Spleen (tissue), 7 donors: ENCODE measurements at regions not wholly inside any gene's neighbourhood (a gene's known extent, or its start where the extent isn't known, plus 50 kb on each side); places are given as distances from the start of the nearest gene placed in this dataset.
"Not testable (repeated sequence)": the region's sequence is repeated elsewhere in the genome, so short reads cannot be mapped to it uniquely, and the experiment has no call there.

Experiments used
- POLR2A ChIP-seq, 3 donors: fragments of 450-650 bp; IDR thresholded peaks; one replicate each; pipeline ENCODE4 v1.5.1; 2017; ENCODE audit warnings: antibody characterized with exemption in 3 of 3, mild to moderate bottlenecking in 1 of 3
- TF ChIP-seq, protein P1 (sequence below), 11 experiments: fragments of 200-600 bp in 7 of 11; fragments of 450-650 bp in 4 of 11; sonication (generic) in 4 of 11; IDR thresholded peaks in 8 of 11; conservative IDR thresholded peaks in 3 of 11; 1 replicate in 7 of 11; 2 replicates in 4 of 11; pipeline versions ENCODE4 v1.4.0 to v1.8.0; 2016 to 2021; ENCODE audit warnings: antibody characterized with exemption in 11 of 11, inconsistent platforms in 4 of 11, mild to moderate bottlenecking in 1 of 11
- donor health status: DM: no; HTN: no; CAD: no; lungs with moderate emphysema.
- donor health status: DM: no; HTN: no; CAD: no.
- donor health status: DM: no; HTN: no; CAD: no.

DNA sequence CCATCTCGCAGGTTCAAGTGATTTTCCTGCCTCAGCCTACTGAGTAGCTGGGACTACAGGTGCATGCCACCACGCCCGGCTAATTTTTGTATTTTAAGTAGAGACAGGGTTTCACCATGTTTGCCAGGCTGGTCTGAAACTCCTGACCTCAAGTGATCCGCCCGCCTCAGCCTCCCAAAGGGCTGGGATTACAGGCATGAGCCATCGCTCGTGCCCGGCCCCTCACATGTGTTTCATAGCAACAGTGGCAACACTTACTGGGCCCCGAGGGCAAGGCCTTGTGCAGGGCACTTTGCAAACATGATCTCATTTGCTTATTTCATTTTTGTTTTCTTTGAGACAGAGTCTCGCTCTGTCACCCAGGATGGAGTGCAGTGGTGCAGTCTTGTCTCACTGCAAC lies 171.7 kb upstream of the PPP1R26 start:
- not testable (repeated sequence) for TF ChIP-seq POLR2A (IDR thresholded peaks at IDR 0.05)
- TF ChIP-seq, protein P1, sequence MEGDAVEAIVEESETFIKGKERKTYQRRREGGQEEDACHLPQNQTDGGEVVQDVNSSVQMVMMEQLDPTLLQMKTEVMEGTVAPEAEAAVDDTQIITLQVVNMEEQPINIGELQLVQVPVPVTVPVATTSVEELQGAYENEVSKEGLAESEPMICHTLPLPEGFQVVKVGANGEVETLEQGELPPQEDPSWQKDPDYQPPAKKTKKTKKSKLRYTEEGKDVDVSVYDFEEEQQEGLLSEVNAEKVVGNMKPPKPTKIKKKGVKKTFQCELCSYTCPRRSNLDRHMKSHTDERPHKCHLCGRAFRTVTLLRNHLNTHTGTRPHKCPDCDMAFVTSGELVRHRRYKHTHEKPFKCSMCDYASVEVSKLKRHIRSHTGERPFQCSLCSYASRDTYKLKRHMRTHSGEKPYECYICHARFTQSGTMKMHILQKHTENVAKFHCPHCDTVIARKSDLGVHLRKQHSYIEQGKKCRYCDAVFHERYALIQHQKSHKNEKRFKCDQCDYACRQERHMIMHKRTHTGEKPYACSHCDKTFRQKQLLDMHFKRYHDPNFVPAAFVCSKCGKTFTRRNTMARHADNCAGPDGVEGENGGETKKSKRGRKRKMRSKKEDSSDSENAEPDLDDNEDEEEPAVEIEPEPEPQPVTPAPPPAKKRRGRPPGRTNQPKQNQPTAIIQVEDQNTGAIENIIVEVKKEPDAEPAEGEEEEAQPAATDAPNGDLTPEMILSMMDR (IDR thresholded peaks at IDR 0.05 in 8 of 11, conservative IDR thresholded peaks at IDR 0.05 in 3 of 11): not testable (repeated sequence)
